ENCODE measurements at regions not wholly inside any gene's neighbourhood (a gene's known extent, or its start where the extent isn't known, plus 50 kb on each side); places are given as distances from the start of the nearest gene placed in this dataset.

- DNase-seq (no peak), ATAC-seq (no peak)
- Histone ChIP-seq H3K4me2 (ENCODE audit: low read length) (no peak overlapping the region), H3K36me3 (ENCODE audit: low read depth, low read length) (no peaks in the 10 kb centered on the region), H4K20me1 (ENCODE audit: low read length) (no peaks in the 10 kb centered on the region), H3K4me1 (ENCODE audit: insufficient read depth, low read length) (no peaks in the 10 kb centered on the region), H3K9ac (ENCODE audit: low read length) (no peak overlapping the region), H3F3A (ENCODE audit: low read length, unreplicated experiment) (no peaks in the 10 kb centered on the region), H3K27me3 (ENCODE audit: low read length) (no peaks in the 10 kb centered on the region), H3K9me3 (ENCODE audit: low read length) (no peaks in the 10 kb centered on the region), H3K9me2 (replicated peaks; ENCODE audit: low read length) (no peaks in the 10 kb centered on the region), H3K27ac (ENCODE audit: low read length) (no peak overlapping the region), H3K79me2 (ENCODE audit: low read length) (no peaks in the 10 kb centered on the region), H3K4me3 (ENCODE audit: low read length) (no peak overlapping the region), H2AFZ (ENCODE audit: low read length) (no peak overlapping the region)
- intact Hi-C loops (cut with micrococcal nuclease) = no loop called here
- CTCF ChIA-PET = no interaction called here
- POLR2A ChIA-PET (ENCODE audit: unreplicated experiment) = no interaction called here
- no peak for TF ChIP-seq EZH2phosphoT487 (IDR thresholded peaks at IDR 0.05; ENCODE audit: borderline replicate concordance, low read length)
- BruUV-seq (replicated peaks) = no TSS peak
These were observed 201.3 kb upstream of the SEMA3C start for GRCh38 chr7:81120111-81120510.

DNA sequence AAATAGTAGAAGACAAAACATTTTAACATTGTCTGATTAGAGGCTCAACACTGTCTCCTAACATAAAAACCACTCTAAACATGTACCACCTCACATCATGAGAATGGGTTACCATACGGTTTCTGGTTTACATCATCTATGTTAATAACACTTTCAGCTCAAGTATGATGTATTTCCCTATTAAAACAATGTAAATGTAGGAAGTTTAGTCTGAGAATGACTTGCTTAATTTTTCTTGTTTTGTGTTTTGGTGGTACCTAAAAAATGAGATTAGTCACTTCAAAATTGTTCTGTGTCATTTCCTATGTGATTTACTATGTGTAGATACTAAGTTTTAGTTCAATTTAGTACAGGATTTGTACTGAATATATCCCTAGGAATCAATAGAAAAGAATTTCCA, 195.8 kb upstream of the SEMA3C start:
- CTCF ChIA-PET = no interaction called here
- no peaks in the 10 kb centered on the region for H3K9me3 ChIP-seq (ENCODE audit: low read length)
- no peaks in the 10 kb centered on the region for H3K79me2 ChIP-seq (ENCODE audit: low read length)
- POLR2A ChIA-PET (ENCODE audit: unreplicated experiment) = no interaction called here
- BruUV-seq (replicated peaks) = no TSS peak
- no peak overlapping the region for H2AFZ ChIP-seq (ENCODE audit: low read length)
- H3F3A ChIP-seq (ENCODE audit: low read length, unreplicated experiment) = no peaks in the 10 kb centered on the region
- no peak for ATAC-seq
- no peaks in the 10 kb centered on the region for H4K20me1 ChIP-seq (ENCODE audit: low read length)
- H3K4me1 ChIP-seq (ENCODE audit: insufficient read depth, low read length) = peaks cover 8% of the 10 kb centered on the region; the same call in 1 of the 2 replicates
- no peak overlapping the region for H3K9ac ChIP-seq (ENCODE audit: low read length)
- H3K27me3 ChIP-seq (ENCODE audit: low read length) = no peaks in the 10 kb centered on the region
- no peak overlapping the region for H3K4me2 ChIP-seq (ENCODE audit: low read length)
- H3K36me3 ChIP-seq (ENCODE audit: low read depth, low read length) = no peaks in the 10 kb centered on the region
- no peaks in the 10 kb centered on the region for H3K9me2 ChIP-seq (replicated peaks; ENCODE audit: low read length)
- no peak overlapping the region for H3K4me3 ChIP-seq (ENCODE audit: low read length)
- TF ChIP-seq EZH2 (IDR thresholded peaks at IDR 0.05; ENCODE audit: low read length, unreplicated experiment) = no peak
- TF ChIP-seq, protein P1, sequence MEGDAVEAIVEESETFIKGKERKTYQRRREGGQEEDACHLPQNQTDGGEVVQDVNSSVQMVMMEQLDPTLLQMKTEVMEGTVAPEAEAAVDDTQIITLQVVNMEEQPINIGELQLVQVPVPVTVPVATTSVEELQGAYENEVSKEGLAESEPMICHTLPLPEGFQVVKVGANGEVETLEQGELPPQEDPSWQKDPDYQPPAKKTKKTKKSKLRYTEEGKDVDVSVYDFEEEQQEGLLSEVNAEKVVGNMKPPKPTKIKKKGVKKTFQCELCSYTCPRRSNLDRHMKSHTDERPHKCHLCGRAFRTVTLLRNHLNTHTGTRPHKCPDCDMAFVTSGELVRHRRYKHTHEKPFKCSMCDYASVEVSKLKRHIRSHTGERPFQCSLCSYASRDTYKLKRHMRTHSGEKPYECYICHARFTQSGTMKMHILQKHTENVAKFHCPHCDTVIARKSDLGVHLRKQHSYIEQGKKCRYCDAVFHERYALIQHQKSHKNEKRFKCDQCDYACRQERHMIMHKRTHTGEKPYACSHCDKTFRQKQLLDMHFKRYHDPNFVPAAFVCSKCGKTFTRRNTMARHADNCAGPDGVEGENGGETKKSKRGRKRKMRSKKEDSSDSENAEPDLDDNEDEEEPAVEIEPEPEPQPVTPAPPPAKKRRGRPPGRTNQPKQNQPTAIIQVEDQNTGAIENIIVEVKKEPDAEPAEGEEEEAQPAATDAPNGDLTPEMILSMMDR (conservative IDR thresholded peaks at IDR 0.05; ENCODE audit: low read depth, low read length) = no peak
- TF ChIP-seq EZH2phosphoT487 (IDR thresholded peaks at IDR 0.05; ENCODE audit: borderline replicate concordance, low read length) = no peak
- intact Hi-C loops (cut with micrococcal nuclease) = no loop called here
- no peak overlapping the region for H3K27ac ChIP-seq (ENCODE audit: low read length)
- no peak for DNase-seq

- DNase-seq (no peak), ATAC-seq (no peak)
- H3K36me3 ChIP-seq (ENCODE audit: low read depth, low read length) = no peaks in the 10 kb centered on the region
- no peak overlapping the region for H2AFZ ChIP-seq (ENCODE audit: low read length)
- no peaks in the 10 kb centered on the region for H3K9me3 ChIP-seq (ENCODE audit: low read length)
- no peaks in the 10 kb centered on the region for H3F3A ChIP-seq (ENCODE audit: low read length, unreplicated experiment)
- intact Hi-C loops (cut with micrococcal nuclease) = no loop called here
- H3K4me2 ChIP-seq (ENCODE audit: low read length) = no peak overlapping the region
- no peaks in the 10 kb centered on the region for H3K27me3 ChIP-seq (ENCODE audit: low read length)
- H3K27ac ChIP-seq (ENCODE audit: low read length) = no peak overlapping the region
- TF ChIP-seq, protein P1 (conservative IDR thresholded peaks at IDR 0.05; ENCODE audit: low read depth, low read length) = no peak
- TF ChIP-seq EZH2 (IDR thresholded peaks at IDR 0.05; ENCODE audit: low read length, unreplicated experiment) = no peak
- TF ChIP-seq EZH2phosphoT487 (IDR thresholded peaks at IDR 0.05; ENCODE audit: borderline replicate concordance, low read length) = no peak
- no peaks in the 10 kb centered on the region for H4K20me1 ChIP-seq (ENCODE audit: low read length)
- ChIA-PET CTCF (no interaction called here), POLR2A (ENCODE audit: unreplicated experiment) (no interaction called here)
- no peaks in the 10 kb centered on the region for H3K9me2 ChIP-seq (replicated peaks; ENCODE audit: low read length)
- H3K9ac ChIP-seq (ENCODE audit: low read length) = no peak overlapping the region
- no peak overlapping the region for H3K4me3 ChIP-seq (ENCODE audit: low read length)
- H3K79me2 ChIP-seq (ENCODE audit: low read length) = no peaks in the 10 kb centered on the region
- no TSS peak for BruUV-seq (replicated peaks)
- H3K4me1 ChIP-seq (ENCODE audit: insufficient read depth, low read length) = peaks cover 8% of the 10 kb centered on the region; the same call in 1 of the 2 replicates
These were observed 193.9 kb upstream of the SEMA3C start for GRCh38 chr7:81112731-81113130.
